ENCODE measurements at regions not wholly inside any gene's neighbourhood (a gene's known extent, or its start where the extent isn't known, plus 50 kb on each side); places are given as distances from the start of the nearest gene placed in this dataset.

DNA sequence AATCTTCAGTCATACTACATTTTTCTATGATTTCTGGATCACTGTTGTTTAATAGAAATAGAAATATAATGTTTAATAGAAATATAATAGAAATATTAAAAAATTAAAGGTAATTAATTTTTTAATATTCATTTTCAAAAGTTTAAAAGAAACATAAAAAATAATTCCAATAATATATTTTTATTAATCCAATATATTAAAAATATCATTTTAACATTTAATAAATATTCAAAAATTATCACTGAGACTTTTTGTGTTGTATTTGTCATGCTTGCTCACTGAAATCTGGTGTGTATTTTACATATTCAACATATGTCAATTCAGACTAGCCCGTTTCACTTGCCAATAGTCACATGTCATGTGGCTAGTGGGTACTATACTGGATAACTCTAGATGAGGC, 80.6 kb upstream of the SLCO6A1 start:
- H3K27me3 ChIP-seq (replicated peaks; ENCODE audit: control insufficient read depth, insufficient read depth, low read length) = no peaks in the 10 kb centered on the region
- no peak for DNase-seq (ENCODE audit: extremely low read depth, insufficient read length)
- H3K4me3 ChIP-seq (replicated peaks; ENCODE audit: low read depth, low read length) = no peak overlapping the region
- H3K36me3 ChIP-seq (ENCODE audit: control insufficient read depth, insufficient read depth, low read length) = no peaks in the 10 kb centered on the region
- TF ChIP-seq CTCF (IDR thresholded peaks at IDR 0.05; ENCODE audit: insufficient read depth, low read length, poor library complexity, severe bottlenecking) = no peak

GRCh38 chr5:102581011-102581410, 82.2 kb upstream of the SLCO6A1 start:
- DNase-seq (ENCODE audit: extremely low read depth, insufficient read length) = no peak
- no peaks in the 10 kb centered on the region for H3K36me3 ChIP-seq (ENCODE audit: control insufficient read depth, insufficient read depth, low read length)
- no peak for TF ChIP-seq CTCF (IDR thresholded peaks at IDR 0.05; ENCODE audit: insufficient read depth, low read length, poor library complexity, severe bottlenecking)

DNA sequence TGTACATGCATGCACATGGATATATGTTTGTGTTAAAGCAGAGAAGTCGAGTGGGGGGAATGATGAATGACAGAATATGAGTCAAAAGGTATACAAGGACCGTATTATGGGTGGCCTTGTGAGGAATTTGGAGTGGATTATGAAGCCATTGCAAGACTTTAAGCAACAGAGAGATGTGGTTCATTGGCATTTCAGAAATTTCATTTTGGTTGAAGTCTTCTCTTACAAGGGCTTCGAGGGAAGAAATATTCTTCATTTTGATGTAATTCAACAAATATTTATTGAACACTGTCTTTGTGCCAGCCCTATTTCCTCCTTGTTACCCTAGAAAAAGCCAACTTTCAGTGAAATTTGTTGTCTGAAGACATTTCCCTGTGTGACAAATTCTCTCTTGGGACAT, 83.9 kb upstream of the SLCO6A1 start:
- Histone ChIP-seq H3K27me3 (replicated peaks; ENCODE audit: control insufficient read depth, insufficient read depth, low read length) (no peaks in the 10 kb centered on the region), H3K4me3 (replicated peaks; ENCODE audit: low read depth, low read length) (no peak overlapping the region), H3K36me3 (ENCODE audit: control insufficient read depth, insufficient read depth, low read length) (no peaks in the 10 kb centered on the region)
- DNase-seq (ENCODE audit: extremely low read depth, insufficient read length) = no peak
- no peak for TF ChIP-seq CTCF (IDR thresholded peaks at IDR 0.05; ENCODE audit: insufficient read depth, low read length, poor library complexity, severe bottlenecking)

More at GRCh38 chr5:102581011-102581410, 82.2 kb upstream of the SLCO6A1 start:
- no peaks in the 10 kb centered on the region for H3K27me3 ChIP-seq (replicated peaks; ENCODE audit: control insufficient read depth, insufficient read depth, low read length)
- no peak overlapping the region for H3K4me3 ChIP-seq (replicated peaks; ENCODE audit: low read depth, low read length)

DNA sequence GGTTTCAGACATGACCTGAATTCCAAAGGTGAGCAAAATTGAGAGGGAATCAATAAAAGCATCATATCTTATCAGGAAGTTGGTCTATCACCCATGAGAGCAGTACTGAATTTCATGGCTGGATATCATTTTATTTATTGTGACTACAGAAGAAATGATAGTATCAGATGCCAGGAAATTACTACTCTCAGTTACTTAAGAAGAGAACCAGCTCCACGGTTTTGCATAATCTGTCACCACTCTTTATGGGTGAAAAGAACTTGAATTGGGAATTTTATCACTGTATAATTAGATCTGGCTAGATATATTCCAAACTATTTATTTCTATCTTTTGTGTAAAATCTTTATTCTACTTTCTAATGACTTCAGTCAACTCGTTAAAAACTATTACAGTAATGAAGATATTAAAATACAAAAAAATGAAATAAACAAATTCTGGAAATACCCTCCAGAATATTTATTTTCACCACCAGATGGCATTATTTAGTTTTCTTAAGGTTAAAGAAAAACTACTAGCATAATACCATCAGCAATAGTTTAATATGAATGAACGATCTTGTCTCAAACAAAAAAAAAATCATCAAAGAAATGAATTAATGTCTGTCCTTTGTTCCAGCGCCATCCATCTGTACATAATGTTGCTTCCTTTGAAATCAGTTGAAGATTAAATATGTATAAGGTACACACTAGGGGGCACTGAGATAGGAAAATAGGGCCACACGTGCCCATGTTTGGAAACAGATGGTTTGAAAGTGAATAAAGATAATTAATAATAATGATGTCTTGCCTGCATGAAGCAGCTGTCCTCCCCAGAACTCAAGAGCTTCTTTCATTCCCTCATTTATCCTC, 84.7 kb upstream of the SLCO6A1 start:
- no peaks in the 10 kb centered on the region for H3K27me3 ChIP-seq (replicated peaks; ENCODE audit: control insufficient read depth, insufficient read depth, low read length)
- no peak overlapping the region for H3K4me3 ChIP-seq (replicated peaks; ENCODE audit: low read depth, low read length)
- TF ChIP-seq CTCF (IDR thresholded peaks at IDR 0.05; ENCODE audit: insufficient read depth, low read length, poor library complexity, severe bottlenecking) = peak; percentile 22
- H3K36me3 ChIP-seq (ENCODE audit: control insufficient read depth, insufficient read depth, low read length) = no peaks in the 10 kb centered on the region
- no peak for DNase-seq (ENCODE audit: extremely low read depth, insufficient read length)

DNA sequence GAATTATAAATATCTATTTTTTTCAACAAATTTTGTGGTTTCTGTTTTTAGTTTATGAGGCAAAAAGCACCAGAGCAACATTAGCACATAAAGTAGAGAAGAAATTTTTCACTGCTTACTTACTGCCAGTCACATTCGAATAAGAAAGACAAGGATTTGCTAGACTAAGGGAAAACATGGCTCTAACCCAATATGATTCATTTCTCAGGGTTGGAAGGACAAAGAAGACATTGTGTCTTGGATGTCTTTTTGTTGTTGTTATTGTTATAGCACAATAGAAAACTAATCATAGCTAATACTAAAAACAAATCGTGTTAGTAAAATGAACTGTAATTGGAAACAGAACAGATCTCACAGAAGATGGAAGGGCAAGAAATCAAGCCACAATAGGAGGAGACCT, 90.9 kb upstream of the SLCO6A1 start:
- DNase-seq (ENCODE audit: extremely low read depth, insufficient read length) = no peak
- H3K36me3 ChIP-seq (ENCODE audit: control insufficient read depth, insufficient read depth, low read length) = no peaks in the 10 kb centered on the region
- no peak for TF ChIP-seq CTCF (IDR thresholded peaks at IDR 0.05; ENCODE audit: insufficient read depth, low read length, poor library complexity, severe bottlenecking)
- no peaks in the 10 kb centered on the region for H3K27me3 ChIP-seq (replicated peaks; ENCODE audit: control insufficient read depth, insufficient read depth, low read length)
- H3K4me3 ChIP-seq (replicated peaks; ENCODE audit: low read depth, low read length) = no peak overlapping the region
